GM10248 (cell line): ENCODE measurements at regions not wholly inside any gene's neighbourhood (a gene's known extent, or its start where the extent isn't known, plus 50 kb on each side); places are given as distances from the start of the nearest gene placed in this dataset.

ENCODE experiments used
- CTCF ChIA-PET: fragments of 300-600 bp; sonication (Branson Sonifier 250); formaldehyde crosslinking; extraction: SDS; loops from one replicate; lab custom pipeline; 2021; ENCODE audit warnings: antibody characterized with exemption; lab: Yijun Ruan, JAX
- POLR2A ChIA-PET: fragments of 350-650 bp; sonication (Branson Sonifier 250); formaldehyde crosslinking; extraction: SDS; loops from one replicate; lab custom pipeline; 2020; ENCODE audit warnings: antibody characterized with exemption; lab: Yijun Ruan, JAX
- DNase-seq: peaks from one replicate; pipeline ENCODE4 v3.0.0; 2012; ENCODE audit errors: extremely low spot score
- CTCF ChIP-seq: IDR thresholded peaks from 2 replicates; pipeline ENCODE4 v1.5.1; 2012; ENCODE audit warnings: mild to moderate bottlenecking, low read depth; ENCODE audit errors: extremely low read depth, missing control alignments, control extremely low read depth

- no peak for DNase-seq
- ChIA-PET POLR2A (no interaction called here), CTCF (no interaction called here)
- no peak for TF ChIP-seq CTCF
These were observed 112.5 kb upstream of the FLRT2 start for GRCh38 chr14:85417396-85417795.

DNA sequence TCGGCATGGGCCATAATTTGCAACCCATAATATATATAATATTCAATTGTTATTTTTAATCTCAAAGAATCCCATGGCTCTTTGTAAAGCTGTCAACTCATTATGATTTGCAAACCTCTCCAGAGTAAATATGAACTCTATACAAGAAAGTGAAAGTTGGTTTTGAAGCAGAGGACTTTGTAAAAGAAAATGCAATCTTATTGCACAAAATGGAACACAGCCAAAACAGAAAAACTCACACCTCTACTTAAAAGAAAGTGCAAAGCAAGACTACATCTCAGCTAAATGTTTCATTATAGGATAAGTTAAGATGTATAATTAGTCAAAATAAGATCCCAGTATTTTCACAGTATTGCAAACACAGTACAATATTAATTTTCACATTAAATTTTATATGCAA lies 111.2 kb upstream of the FLRT2 start:
- no peak for DNase-seq
- POLR2A ChIA-PET, result no interaction called here
- no peak for TF ChIP-seq CTCF
- CTCF ChIA-PET, result interaction anchor here (1.1 to 1.2 kb wide), 2 partner anchors 10 to 19 kb away, joined by 3 read pairs; no protein-coding TSS in a partner anchor

GRCh38 chr14:85420278-85420677 lies 109.7 kb upstream of the FLRT2 start:
- DNase-seq, result no peak
- POLR2A ChIA-PET, result no interaction called here
- no peak for TF ChIP-seq CTCF
- CTCF ChIA-PET, result no interaction called here

GRCh38 chr14:85420707-85421106 lies 109.2 kb upstream of the FLRT2 start:
- ChIA-PET POLR2A (no interaction called here), CTCF (no interaction called here)
- no peak for DNase-seq
- no peak for TF ChIP-seq CTCF

DNA sequence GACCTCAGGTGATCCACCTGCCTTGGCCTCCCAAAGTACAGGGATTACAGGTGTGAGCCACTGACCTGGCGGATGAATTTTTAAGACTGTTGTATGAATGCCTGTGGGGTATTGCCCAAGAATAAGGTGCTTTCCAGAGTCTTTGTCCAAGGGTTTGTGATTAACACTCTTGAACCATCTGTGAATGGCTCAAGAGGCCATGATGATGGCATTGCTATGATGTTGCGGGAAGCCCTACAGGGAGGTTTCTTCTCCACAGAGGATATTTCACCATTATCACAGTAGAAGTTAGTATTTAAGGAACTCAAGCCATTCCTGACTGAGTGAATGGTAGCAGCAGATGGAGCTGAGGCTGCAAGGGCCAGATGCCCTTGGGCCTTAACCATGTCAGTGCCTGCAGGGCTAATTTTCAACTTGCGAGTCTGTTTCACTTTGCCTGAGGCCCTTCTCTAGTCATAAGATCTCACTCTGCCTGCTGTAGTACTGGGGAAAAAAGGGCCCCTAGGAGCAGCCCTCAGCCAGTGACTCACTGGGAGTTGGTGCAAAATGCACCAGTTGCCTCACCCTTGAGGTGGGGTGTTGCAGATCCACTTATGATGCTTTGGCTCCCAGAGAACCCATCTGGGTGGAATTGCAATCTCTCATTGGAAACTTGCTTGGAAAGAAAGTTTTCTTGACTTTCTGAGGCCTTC lies 108.6 kb upstream of the FLRT2 start:
- DNase-seq, result no peak
- ChIA-PET CTCF (no interaction called here), POLR2A (no interaction called here)
- no peak for TF ChIP-seq CTCF

DNA sequence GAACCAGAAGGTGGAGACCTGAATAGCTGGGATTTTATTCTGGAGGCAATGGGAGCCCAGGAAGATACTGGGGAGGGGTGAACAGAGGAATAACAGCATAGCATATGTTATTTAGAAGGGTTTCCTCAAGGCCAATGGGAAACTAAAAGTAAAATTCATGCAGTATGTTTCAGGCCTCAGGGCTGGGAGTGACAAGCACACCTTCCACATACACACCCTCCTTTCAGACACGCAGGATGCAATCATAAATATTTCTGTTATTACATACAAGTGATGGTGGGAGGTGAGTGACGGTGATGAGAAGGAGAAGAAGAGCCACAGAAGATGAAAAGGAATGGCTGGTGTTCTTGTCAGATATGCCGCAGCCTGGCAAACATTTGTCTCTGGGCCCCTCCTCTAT lies 106.1 kb upstream of the FLRT2 start:
- TF ChIP-seq CTCF, result no peak
- CTCF ChIA-PET, result no interaction called here
- POLR2A ChIA-PET, result no interaction called here
- no peak for DNase-seq
